HG03571 (cell line): ENCODE measurements at regions not wholly inside any gene's neighbourhood (a gene's known extent, or its start where the extent isn't known, plus 50 kb on each side); places are given as distances from the start of the nearest gene placed in this dataset.

Experiments
- ATAC-seq: cut with Tn5 transposase; IDR thresholded peaks from one replicate; pipeline ENCODE4 v1.9.1; 2021; ENCODE audit not compliant: unreplicated experiment

GRCh38 chr2:151037434-151037833, 224.2 kb downstream of the RBM43 start:
- ATAC-seq = no peak

- no peak for ATAC-seq
Measured at GRCh38 chr2:151033271-151034248, 228.1 kb downstream of the RBM43 start.

DNA sequence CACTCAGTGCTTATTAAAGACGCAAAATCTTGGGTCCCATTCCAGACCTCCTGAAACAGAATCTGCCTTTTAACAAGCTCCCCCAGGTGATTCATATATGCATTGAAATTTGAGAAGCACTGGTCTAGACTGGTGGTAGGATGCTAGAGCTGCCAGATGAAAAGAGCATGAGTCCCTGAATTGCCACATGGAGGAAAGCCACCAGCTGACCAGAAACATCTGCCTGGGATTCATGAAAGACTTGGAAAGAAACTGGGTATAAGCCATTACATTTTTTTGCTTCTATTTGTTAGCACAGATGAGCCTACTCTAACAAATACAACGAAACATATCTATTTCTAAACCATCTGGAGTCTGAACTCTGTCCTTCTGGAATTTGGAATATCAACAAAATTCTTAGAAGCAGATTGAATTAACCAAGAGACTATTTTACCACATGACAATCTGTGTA, 228.9 kb downstream of the RBM43 start:
- ATAC-seq = no peak

GRCh38 chr2:151030663-151031230, 230.9 kb downstream of the RBM43 start:
- no peak for ATAC-seq

DNA sequence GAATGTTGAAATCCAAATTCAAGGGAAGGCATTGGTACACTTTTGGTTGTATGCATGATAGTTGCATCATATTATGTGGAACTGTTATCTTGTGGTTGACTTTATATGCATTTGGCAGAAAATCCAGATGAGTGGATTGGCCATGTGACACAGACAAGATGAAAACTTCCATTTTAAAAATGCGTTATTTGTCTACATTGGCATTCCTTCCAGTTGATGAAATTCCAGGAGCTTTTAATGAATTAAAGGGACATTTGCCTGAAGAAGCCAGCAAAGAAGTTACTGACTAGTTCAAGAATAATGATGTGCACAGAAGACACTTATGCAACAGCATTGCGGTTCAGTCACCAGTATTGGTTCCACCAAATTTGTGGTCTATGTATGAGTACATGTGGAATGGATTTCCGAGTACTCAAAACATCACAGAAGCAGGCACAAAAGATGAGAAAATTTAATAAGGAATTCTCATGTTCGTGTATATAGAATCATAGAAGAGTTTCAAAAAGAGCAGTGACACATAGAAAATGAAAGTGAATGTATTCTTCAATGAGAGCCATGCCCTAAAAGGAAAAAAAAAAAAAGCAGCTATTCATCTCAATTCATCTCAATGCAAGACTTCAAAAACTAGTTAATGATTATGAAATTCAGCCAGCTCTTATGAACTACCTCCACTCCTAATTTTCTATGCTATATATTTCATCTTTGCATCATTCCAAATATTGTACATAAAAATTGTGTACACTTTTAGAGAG, 232.1 kb downstream of the RBM43 start:
- ATAC-seq = no peak

DNA sequence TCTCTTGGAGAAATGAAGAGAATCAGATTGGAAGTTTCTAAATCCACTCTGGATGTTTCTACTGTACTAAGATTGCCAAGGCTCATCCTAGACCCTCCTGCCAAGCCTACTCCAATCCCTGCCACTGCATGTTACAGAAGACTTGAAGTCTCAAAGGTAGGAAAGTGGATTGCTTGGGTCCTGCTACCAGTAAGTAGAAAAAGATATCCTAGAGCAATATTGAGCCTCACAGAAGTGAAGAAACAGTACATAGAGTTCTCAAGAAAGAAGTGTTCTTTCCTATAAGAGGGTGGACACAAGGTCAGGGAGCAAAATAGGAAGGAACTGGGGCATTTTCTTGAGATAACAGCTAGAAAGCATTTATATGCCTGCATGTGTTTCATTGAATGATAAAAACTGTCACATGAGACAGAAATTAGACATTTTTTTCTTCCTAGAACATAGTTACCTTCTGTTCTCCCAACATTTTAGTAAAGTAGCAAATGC, 232.9 kb downstream of the RBM43 start:
- ATAC-seq = no peak

DNA sequence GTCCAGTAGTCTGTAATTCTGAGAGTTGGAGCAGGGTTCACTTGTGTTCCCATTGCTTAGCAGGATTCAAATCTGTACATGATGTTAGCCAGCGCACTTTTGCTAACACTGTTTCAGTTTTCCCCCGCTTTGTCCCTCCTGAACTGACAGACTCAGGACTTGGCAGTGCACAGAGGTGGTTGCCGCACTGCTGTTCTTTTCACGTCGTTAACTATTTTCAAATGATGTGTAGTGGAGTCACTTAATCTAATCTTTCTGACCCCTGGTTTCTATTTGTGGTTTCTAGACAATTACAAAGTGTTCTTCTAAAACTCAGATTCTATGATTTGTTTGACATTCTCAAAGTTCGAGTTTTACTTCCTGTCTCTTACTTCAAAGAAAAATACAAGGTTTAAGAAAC, 234.5 kb downstream of the RBM43 start:
- ATAC-seq = no peak

- no peak for ATAC-seq
Measured at GRCh38 chr2:151025816-151026215, 235.8 kb downstream of the RBM43 start.

- ATAC-seq = no peak
Measured at GRCh38 chr2:151024696-151025251, 236.9 kb downstream of the RBM43 start.

GRCh38 chr2:151021747-151022452, 239.8 kb downstream of the RBM43 start:
- no peak for ATAC-seq

GRCh38 chr2:151020411-151020810, 241.3 kb downstream of the RBM43 start:
- ATAC-seq = no peak

- ATAC-seq = no peak
Measured at GRCh38 chr2:151009437-151010175, 252.1 kb downstream of the RBM43 start.

DNA sequence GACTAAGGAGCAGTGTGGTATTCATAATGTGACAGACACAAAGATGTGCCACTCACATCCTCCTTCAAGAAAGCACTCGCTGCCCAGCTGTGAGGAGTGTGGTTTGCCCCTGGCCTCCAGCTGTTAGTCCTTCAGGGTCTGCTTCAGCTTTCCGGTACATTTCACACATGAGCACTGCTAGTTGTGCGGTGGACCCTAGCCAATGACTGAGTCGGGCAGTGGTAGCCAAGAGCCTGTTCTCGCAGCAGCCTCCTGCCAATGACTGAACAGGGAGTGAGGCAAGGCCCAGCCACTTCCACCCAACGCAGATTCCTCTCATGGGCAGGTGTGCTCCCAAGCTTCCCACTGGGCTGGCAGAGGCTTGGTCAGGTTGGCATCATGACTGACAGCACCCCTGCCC, 254.3 kb downstream of the RBM43 start:
- ATAC-seq = no peak

- ATAC-seq = no peak
Measured at GRCh38 chr2:151002959-151003600, 258.6 kb downstream of the RBM43 start.

- ATAC-seq = no peak
Measured at GRCh38 chr2:150997702-150998440, 263.8 kb downstream of the RBM43 start.

DNA sequence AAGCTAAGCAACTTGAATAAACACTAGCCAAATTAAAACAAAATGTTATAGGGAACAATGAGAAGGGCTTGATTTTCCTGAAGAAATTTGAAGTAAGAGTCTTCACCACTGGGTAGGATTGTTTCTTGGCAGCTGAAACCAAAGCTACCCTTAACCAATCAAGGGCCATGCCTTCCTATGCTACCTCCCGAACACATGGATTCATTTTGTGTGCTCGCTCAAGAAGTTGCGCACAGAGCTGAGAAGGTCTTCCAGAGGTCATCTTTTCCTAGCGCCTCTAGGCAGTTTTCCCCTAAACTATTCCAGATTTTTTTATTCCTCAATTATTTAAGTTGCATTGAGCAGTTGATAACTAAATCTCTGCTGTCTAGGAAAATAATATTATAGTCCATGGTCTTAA, 264.6 kb downstream of the RBM43 start:
- ATAC-seq = no peak

GRCh38 chr2:150994076-150994475, 267.6 kb downstream of the RBM43 start:
- ATAC-seq = no peak

GRCh38 chr2:150989969-150990368, 271.7 kb downstream of the RBM43 start:
- ATAC-seq = no peak

GRCh38 chr2:150985741-150986140, 275.9 kb downstream of the RBM43 start:
- ATAC-seq = no peak
